ENCODE measurements at regions not wholly inside any gene's neighbourhood (a gene's known extent, or its start where the extent isn't known, plus 50 kb on each side); places are given as distances from the start of the nearest gene placed in this dataset.
"Not testable (repeated sequence)": the region's sequence is repeated elsewhere in the genome, so short reads cannot be mapped to it uniquely, and the experiment has no call there.

- Histone ChIP-seq H3K36me3 (no peaks in the 10 kb centered on the region), H3K4me1 (ENCODE audit: low read depth) (no peaks in the 10 kb centered on the region), H3K4me3 (no peak overlapping the region), H3K9me3 (ENCODE audit: low read depth) (no peaks in the 10 kb centered on the region), H3K27ac (no peak overlapping the region), H3K27me3 (no peaks in the 10 kb centered on the region)
- no peak for TF ChIP-seq CTCF (IDR thresholded peaks at IDR 0.05; ENCODE audit: low read depth, low read length)
- no peak for DNase-seq (ENCODE audit: low read depth in 1 of 2, low spot score in 1 of 2)
Observed at GRCh38 chr12:76942267-76942666, 63.4 kb upstream of the CSRP2 start.

GRCh38 chr12:76940671-76941445 is 62.0 kb upstream of the CSRP2 start:
- DNase-seq (ENCODE audit: low read depth in 1 of 2, low spot score in 1 of 2): no peak
- no peak for TF ChIP-seq CTCF (IDR thresholded peaks at IDR 0.05; ENCODE audit: low read depth, low read length)
- Histone ChIP-seq H3K9me3 (ENCODE audit: low read depth) (no peaks in the 10 kb centered on the region), H3K4me1 (ENCODE audit: low read depth) (no peaks in the 10 kb centered on the region), H3K27me3 (no peaks in the 10 kb centered on the region), H3K36me3 (no peaks in the 10 kb centered on the region), H3K4me3 (no peak overlapping the region), H3K27ac (no peak overlapping the region)

GRCh38 chr12:76939701-76940100 is 60.9 kb upstream of the CSRP2 start:
- no peak for TF ChIP-seq CTCF (IDR thresholded peaks at IDR 0.05; ENCODE audit: low read depth, low read length)
- no peaks in the 10 kb centered on the region for H3K9me3 ChIP-seq (ENCODE audit: low read depth)
- no peak for DNase-seq (ENCODE audit: low read depth in 1 of 2, low spot score in 1 of 2)
- H3K36me3 ChIP-seq: no peaks in the 10 kb centered on the region
- no peak overlapping the region for H3K4me3 ChIP-seq
- no peaks in the 10 kb centered on the region for H3K4me1 ChIP-seq (ENCODE audit: low read depth)
- no peaks in the 10 kb centered on the region for H3K27me3 ChIP-seq
- H3K27ac ChIP-seq: no peak overlapping the region

- no peak for DNase-seq (ENCODE audit: low read depth in 1 of 2, low spot score in 1 of 2)
- Histone ChIP-seq H3K27me3 (no peaks in the 10 kb centered on the region), H3K27ac (no peak overlapping the region), H3K4me3 (no peak overlapping the region), H3K9me3 (ENCODE audit: low read depth) (no peaks in the 10 kb centered on the region), H3K36me3 (no peaks in the 10 kb centered on the region), H3K4me1 (ENCODE audit: low read depth) (no peaks in the 10 kb centered on the region)
- no peak for TF ChIP-seq CTCF (IDR thresholded peaks at IDR 0.05; ENCODE audit: low read depth, low read length)
Observed at GRCh38 chr12:76936275-76937193, 57.7 kb upstream of the CSRP2 start.

- H3K36me3 ChIP-seq; H3K9me3 ChIP-seq (ENCODE audit: low read depth); H3K27ac ChIP-seq; DNase-seq (ENCODE audit: low read depth in 1 of 2, low spot score in 1 of 2); H3K4me3 ChIP-seq; H3K27me3 ChIP-seq; H3K4me1 ChIP-seq (ENCODE audit: low read depth): not testable (repeated sequence)
Observed at GRCh38 chr12:76933392-76933791, 54.6 kb upstream of the CSRP2 start.

GRCh38 chr12:76929499-76929898 is 50.7 kb upstream of the CSRP2 start:
- no peak for DNase-seq (ENCODE audit: low read depth in 1 of 2, low spot score in 1 of 2)
- Histone ChIP-seq H3K4me3 (no peak overlapping the region), H3K4me1 (ENCODE audit: low read depth) (no peaks in the 10 kb centered on the region), H3K9me3 (ENCODE audit: low read depth) (no peaks in the 10 kb centered on the region), H3K36me3 (no peaks in the 10 kb centered on the region), H3K27ac (no peak overlapping the region), H3K27me3 (no peaks in the 10 kb centered on the region)
- no peak for TF ChIP-seq CTCF (IDR thresholded peaks at IDR 0.05; ENCODE audit: low read depth, low read length)
